ENCODE measurements at regions not wholly inside any gene's neighbourhood (a gene's known extent, or its start where the extent isn't known, plus 50 kb on each side); places are given as distances from the start of the nearest gene placed in this dataset.
"Not testable (repeated sequence)": the region's sequence is repeated elsewhere in the genome, so short reads cannot be mapped to it uniquely, and the experiment has no call there.

- no peak for TF ChIP-seq SIN3A (IDR thresholded peaks at IDR 0.05; ENCODE audit: borderline replicate concordance, insufficient read depth, low read depth, low read length)
- no peak for TF ChIP-seq TCF7L2 (IDR thresholded peaks at IDR 0.05; ENCODE audit: low read depth, low read length)
- no peaks in the 10 kb centered on the region for H3K4me1 ChIP-seq (ENCODE audit: control insufficient read depth, insufficient read depth, low read length)
- POLR2A ChIA-PET, result no interaction called here
- H3K27ac ChIP-seq (ENCODE audit: low read length), result no peak overlapping the region
- H3K36me3 ChIP-seq (ENCODE audit: control insufficient read depth, insufficient read depth, low read length), result no peaks in the 10 kb centered on the region
- intact Hi-C loops (cut with micrococcal nuclease; ENCODE audit: unreplicated experiment) (no loop called here), in situ Hi-C loops (cut with HindIII; ENCODE audit: low pct_unique_long_range_greater_than_20kb, low sequenced_read_pairs) (no loop called here)
- H3K27me3 ChIP-seq (ENCODE audit: control insufficient read depth, insufficient read depth, low read length), result no peaks in the 10 kb centered on the region
- no peak overlapping the region for H3K4me3 ChIP-seq (ENCODE audit: low read depth in 2 of 2, low read length in 2 of 2)
- CTCF ChIA-PET, result no interaction called here
- DNase-seq (ENCODE audit: low read depth, low spot score) (no peak), ATAC-seq (no peak)
- no TSS peak for BruUV-seq (replicated peaks)
- H3K9me3 ChIP-seq (ENCODE audit: control insufficient read depth, insufficient read depth, low read depth, low read length), result no peaks in the 10 kb centered on the region
Measured at GRCh38 chr18:76613755-76614120, 118.7 kb upstream of the ZNF516 start.

- Histone ChIP-seq H3K4me1 (ENCODE audit: control insufficient read depth, insufficient read depth, low read length) (no peaks in the 10 kb centered on the region), H3K4me3 (ENCODE audit: low read depth in 2 of 2, low read length in 2 of 2) (no peak overlapping the region), H3K36me3 (ENCODE audit: control insufficient read depth, insufficient read depth, low read length) (no peaks in the 10 kb centered on the region), H3K27me3 (ENCODE audit: control insufficient read depth, insufficient read depth, low read length) (no peaks in the 10 kb centered on the region), H3K9me3 (ENCODE audit: control insufficient read depth, insufficient read depth, low read depth, low read length) (no peaks in the 10 kb centered on the region), H3K27ac (ENCODE audit: low read length) (no peak overlapping the region)
- POLR2A ChIA-PET, result no interaction called here
- no TSS peak for BruUV-seq (replicated peaks)
- CTCF ChIA-PET, result no interaction called here
- TF ChIP-seq, protein P1, sequence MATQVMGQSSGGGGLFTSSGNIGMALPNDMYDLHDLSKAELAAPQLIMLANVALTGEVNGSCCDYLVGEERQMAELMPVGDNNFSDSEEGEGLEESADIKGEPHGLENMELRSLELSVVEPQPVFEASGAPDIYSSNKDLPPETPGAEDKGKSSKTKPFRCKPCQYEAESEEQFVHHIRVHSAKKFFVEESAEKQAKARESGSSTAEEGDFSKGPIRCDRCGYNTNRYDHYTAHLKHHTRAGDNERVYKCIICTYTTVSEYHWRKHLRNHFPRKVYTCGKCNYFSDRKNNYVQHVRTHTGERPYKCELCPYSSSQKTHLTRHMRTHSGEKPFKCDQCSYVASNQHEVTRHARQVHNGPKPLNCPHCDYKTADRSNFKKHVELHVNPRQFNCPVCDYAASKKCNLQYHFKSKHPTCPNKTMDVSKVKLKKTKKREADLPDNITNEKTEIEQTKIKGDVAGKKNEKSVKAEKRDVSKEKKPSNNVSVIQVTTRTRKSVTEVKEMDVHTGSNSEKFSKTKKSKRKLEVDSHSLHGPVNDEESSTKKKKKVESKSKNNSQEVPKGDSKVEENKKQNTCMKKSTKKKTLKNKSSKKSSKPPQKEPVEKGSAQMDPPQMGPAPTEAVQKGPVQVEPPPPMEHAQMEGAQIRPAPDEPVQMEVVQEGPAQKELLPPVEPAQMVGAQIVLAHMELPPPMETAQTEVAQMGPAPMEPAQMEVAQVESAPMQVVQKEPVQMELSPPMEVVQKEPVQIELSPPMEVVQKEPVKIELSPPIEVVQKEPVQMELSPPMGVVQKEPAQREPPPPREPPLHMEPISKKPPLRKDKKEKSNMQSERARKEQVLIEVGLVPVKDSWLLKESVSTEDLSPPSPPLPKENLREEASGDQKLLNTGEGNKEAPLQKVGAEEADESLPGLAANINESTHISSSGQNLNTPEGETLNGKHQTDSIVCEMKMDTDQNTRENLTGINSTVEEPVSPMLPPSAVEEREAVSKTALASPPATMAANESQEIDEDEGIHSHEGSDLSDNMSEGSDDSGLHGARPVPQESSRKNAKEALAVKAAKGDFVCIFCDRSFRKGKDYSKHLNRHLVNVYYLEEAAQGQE (IDR thresholded peaks at IDR 0.05; ENCODE audit: insufficient read depth in 1 of 2, low read depth in 2 of 2, low read length in 1 of 2), result no peak
- TF ChIP-seq TCF7L2 (IDR thresholded peaks at IDR 0.05; ENCODE audit: low read depth, low read length), result no peak
- TF ChIP-seq, protein P2, sequence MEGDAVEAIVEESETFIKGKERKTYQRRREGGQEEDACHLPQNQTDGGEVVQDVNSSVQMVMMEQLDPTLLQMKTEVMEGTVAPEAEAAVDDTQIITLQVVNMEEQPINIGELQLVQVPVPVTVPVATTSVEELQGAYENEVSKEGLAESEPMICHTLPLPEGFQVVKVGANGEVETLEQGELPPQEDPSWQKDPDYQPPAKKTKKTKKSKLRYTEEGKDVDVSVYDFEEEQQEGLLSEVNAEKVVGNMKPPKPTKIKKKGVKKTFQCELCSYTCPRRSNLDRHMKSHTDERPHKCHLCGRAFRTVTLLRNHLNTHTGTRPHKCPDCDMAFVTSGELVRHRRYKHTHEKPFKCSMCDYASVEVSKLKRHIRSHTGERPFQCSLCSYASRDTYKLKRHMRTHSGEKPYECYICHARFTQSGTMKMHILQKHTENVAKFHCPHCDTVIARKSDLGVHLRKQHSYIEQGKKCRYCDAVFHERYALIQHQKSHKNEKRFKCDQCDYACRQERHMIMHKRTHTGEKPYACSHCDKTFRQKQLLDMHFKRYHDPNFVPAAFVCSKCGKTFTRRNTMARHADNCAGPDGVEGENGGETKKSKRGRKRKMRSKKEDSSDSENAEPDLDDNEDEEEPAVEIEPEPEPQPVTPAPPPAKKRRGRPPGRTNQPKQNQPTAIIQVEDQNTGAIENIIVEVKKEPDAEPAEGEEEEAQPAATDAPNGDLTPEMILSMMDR (IDR thresholded peaks at IDR 0.05), result no peak
- in situ Hi-C loops (cut with HindIII; ENCODE audit: low pct_unique_long_range_greater_than_20kb, low sequenced_read_pairs), result no loop called here
- DNase-seq (ENCODE audit: low read depth, low spot score), result no peak
- no peak for ATAC-seq
- intact Hi-C loops (cut with micrococcal nuclease; ENCODE audit: unreplicated experiment), result no loop called here
Measured at GRCh38 chr18:76613053-76613754, 118.2 kb upstream of the ZNF516 start.

DNA sequence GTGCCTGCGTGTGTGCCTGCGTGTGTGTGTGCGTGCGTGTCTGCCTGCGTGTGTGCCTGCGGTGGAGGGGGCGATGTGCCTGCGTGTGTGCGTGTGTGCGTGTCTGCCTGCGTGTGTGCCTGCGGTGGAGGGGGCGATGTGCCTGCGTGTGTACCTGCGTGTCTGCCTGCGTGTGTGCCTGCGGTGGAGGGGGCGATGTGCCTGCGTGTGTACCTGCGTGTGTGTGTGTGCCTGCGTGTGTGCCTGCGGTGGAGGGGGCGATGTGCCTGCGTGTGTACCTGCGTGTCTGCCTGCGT lies 116.7 kb upstream of the ZNF516 start:
- H3K9me3 ChIP-seq (ENCODE audit: control insufficient read depth, insufficient read depth, low read depth, low read length); intact Hi-C loops (cut with micrococcal nuclease; ENCODE audit: unreplicated experiment); H3K4me3 ChIP-seq (ENCODE audit: low read depth in 2 of 2, low read length in 2 of 2); ATAC-seq; H3K36me3 ChIP-seq (ENCODE audit: control insufficient read depth, insufficient read depth, low read length); H3K27ac ChIP-seq (ENCODE audit: low read length); H3K27me3 ChIP-seq (ENCODE audit: control insufficient read depth, insufficient read depth, low read length); BruUV-seq (replicated peaks); in situ Hi-C loops (cut with HindIII; ENCODE audit: low pct_unique_long_range_greater_than_20kb, low sequenced_read_pairs); CTCF ChIA-PET; POLR2A ChIA-PET; H3K4me1 ChIP-seq (ENCODE audit: control insufficient read depth, insufficient read depth, low read length); DNase-seq (ENCODE audit: low read depth, low spot score): not testable (repeated sequence)
